ENCODE measurements at regions not wholly inside any gene's neighbourhood (a gene's known extent, or its start where the extent isn't known, plus 50 kb on each side); places are given as distances from the start of the nearest gene placed in this dataset.

- CTCF ChIA-PET: interaction anchor here (0.7 kb wide), 1 partner anchor 286 kb away, joined by 3 read pairs; no protein-coding TSS in a partner anchor
These were observed 83.4 kb downstream of the PDE6H start for GRCh38 chr12:15056218-15056617.

More at GRCh38 chr12:15056218-15056617, 83.4 kb downstream of the PDE6H start:
- POLR2A ChIA-PET: no interaction called here
- no peak for DNase-seq (ENCODE audit: extremely low spot score)
- no peak for TF ChIP-seq LEF1 (IDR thresholded peaks at IDR 0.05; ENCODE audit: borderline replicate concordance)
- no peak for TF ChIP-seq ARNT (IDR thresholded peaks at IDR 0.05)
- no peak for TF ChIP-seq FOXM1 (IDR thresholded peaks at IDR 0.05; ENCODE audit: borderline replicate concordance)
- TF ChIP-seq ELF4 (IDR thresholded peaks at IDR 0.05): no peak
- TF ChIP-seq TARDBP (IDR thresholded peaks at IDR 0.05): no peak
